KOPT-K1 (cell line): ENCODE measurements at regions not wholly inside any gene's neighbourhood (a gene's known extent, or its start where the extent isn't known, plus 50 kb on each side); places are given as distances from the start of the nearest gene placed in this dataset.

Source experiments
- H3K27ac ChIP-seq: fragments of 200-600 bp; sonication (generic); 2 replicates; pipeline ENCODE4 v1.5.1; 2016; ENCODE audit warnings: antibody characterized with exemption, mild to moderate bottlenecking, low read depth, low read length; ENCODE audit not compliant: poor library complexity, severe bottlenecking
- H3K36me3 ChIP-seq: fragments of 200-600 bp; sonication (generic); 2 replicates; pipeline ENCODE4 v1.5.1; 2017; ENCODE audit warnings: antibody characterized with exemption, mild to moderate bottlenecking, low read length, moderate library complexity; ENCODE audit not compliant: insufficient read depth
- H3K9me3 ChIP-seq: fragments of 200-600 bp; sonication (generic); 2 replicates; pipeline ENCODE4 v1.5.1; 2017; ENCODE audit warnings: antibody characterized with exemption, low read length, mild to moderate bottlenecking; ENCODE audit not compliant: insufficient read depth, poor library complexity, severe bottlenecking

DNA sequence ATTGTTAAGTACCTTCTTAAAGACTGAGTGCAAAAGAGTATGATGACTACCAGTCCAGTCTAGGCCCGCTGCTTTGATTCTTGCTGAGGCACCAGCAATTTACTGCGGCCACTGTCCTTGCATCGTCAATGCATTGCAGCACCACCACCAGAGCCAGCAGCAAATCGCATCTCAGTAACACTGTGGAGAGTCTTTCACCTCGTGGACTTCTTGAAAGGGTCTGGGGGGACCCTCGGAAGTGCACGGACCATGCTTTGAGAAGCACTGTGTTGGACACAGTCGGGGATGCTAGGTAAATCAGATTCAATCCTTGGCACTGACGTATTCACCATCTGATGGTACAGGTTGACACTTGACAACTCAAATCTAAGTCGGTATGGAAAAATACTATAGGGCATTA is 493.6 kb downstream of the RPS24 start:
- Histone ChIP-seq H3K27ac (no peak overlapping the region), H3K36me3 (no peaks in the 10 kb centered on the region)

DNA sequence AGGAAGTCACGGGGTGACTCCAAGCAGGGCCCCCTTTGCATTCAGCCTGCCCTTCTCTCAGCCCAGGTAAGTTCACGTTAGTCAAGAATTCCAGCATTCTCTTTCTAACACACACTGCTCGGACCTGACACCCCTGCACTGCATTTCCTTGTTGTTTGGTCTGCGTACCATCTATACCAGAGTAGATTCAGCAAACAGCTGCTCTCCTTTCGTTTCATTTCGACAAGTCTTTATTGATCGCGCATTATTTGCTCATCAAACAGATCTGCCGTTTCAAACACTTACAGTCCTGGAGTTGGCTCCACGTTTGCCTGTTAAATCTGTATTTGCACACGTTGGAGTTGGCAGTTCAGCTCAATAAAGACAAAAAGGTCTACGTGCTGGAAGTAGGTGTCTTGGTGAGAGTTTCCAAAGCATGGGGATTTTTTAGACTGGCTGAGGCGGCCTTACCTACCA is 495.1 kb downstream of the RPS24 start:
- no peak overlapping the region for H3K27ac ChIP-seq
- no peaks in the 10 kb centered on the region for H3K36me3 ChIP-seq
- H3K9me3 ChIP-seq = no peaks in the 10 kb centered on the region

More for the DNA sequence above, 493.6 kb downstream of the RPS24 start:
- H3K9me3 ChIP-seq = no peaks in the 10 kb centered on the region

DNA sequence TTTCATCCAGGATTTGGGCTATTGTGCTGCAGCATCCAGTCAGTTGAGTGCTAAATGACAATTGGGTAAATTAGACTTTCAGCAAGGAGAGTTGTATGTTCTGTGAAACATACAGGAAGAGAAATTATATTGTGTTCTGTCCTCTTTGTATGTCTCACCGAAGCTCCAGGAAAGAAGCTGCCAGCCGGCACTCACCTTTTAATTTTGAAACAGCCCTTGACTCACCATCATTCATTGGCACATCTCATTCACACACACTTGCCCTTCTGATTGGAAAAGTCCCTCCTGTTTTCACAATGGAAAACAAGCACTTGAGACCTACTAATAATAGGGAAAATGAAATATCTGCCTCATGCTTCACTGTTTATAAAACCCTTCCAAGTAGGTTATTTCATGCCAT is 495.6 kb downstream of the RPS24 start:
- H3K9me3 ChIP-seq = no peaks in the 10 kb centered on the region
- H3K36me3 ChIP-seq = no peaks in the 10 kb centered on the region
- H3K27ac ChIP-seq = no peak overlapping the region

DNA sequence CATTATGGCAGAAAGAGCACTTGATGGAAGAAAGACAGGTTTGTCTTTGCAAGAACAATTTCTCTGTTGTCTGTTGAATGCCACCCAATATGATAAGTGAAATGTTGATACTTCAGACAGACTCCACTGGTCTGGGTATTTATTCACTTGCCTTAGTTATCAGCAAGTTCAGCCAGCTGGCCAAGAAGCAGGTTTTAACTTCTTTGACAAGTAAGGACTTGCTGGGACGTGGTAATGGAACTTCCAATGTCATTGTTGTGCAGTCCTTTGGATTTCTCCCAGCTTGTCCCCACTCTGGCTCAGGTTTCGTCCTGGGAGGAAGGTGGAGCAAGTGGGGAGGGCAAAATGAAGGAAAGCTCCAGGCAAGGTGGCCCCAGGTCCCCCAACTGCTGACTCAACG is 497.4 kb downstream of the RPS24 start:
- H3K27ac ChIP-seq = no peak overlapping the region
- H3K9me3 ChIP-seq = no peaks in the 10 kb centered on the region
- no peaks in the 10 kb centered on the region for H3K36me3 ChIP-seq

DNA sequence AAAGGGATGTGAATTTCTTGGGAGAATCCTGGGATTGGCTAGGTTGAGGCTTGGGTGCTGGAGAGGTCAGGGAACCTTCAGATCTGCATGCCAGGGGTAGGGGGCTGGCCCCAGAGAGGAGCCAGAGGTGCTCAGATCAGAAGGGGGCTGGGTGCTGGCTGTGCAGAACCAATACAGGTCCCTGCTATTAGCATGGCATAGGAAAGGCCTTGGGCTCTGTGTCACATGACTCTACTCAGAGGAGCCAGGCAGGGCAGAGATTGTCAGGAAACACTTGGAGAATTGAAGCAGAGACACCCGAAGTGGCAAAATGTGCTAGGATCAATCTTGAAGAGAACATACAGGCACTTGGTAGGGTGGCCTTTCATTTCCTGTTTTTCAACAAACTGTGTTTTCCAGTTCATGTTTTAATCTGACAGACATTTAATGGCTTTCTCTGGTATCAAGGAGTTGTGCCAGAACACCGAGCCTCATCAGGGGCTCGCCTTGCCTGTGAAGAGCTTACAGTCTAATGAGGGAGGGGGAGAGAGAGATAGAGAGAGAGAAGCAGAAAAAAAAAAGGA is 498.9 kb downstream of the RPS24 start:
- H3K27ac ChIP-seq = no peak overlapping the region
- H3K36me3 ChIP-seq = no peaks in the 10 kb centered on the region
- H3K9me3 ChIP-seq = no peaks in the 10 kb centered on the region

DNA sequence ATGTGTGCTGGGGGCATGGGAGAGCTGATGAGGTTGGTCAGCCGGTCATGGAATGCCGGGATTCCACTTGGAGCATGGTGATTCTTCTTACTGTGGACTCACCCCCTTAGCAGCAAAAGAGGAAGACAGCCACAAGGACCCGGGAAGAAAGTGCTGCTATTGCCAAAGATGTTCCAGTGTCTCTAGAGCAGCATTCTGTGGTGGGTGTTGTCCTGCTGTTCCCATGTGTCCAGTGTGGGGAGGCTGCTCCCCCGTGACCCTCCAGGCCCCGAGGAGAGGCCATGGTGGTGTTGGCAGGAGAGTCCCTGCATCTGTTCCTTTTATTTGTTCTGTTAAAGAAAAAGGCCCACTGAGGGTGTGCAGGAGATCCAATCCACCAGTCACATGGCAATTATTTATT is 499.4 kb downstream of the RPS24 start:
- Histone ChIP-seq H3K27ac (no peak overlapping the region), H3K9me3 (no peaks in the 10 kb centered on the region), H3K36me3 (no peaks in the 10 kb centered on the region)

DNA sequence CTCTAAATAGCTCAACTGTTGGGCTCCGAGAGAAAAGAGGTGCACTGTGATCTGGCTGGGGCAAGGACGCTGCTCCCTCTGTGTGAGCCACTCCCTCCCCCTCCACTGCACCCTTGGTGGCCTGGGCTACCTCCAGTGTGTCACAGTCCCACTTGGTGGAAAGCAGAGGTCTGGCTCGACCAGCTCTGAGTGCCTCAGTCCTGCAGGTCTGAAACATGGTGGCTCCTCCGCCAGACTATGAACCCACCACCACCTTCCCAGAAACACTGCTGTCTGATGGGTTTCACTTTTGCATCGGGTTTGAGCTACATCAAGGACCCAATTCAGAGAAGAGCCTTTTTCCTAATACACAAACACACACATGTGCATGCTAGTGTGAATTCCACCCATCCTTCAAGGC is 500.1 kb downstream of the RPS24 start:
- no peaks in the 10 kb centered on the region for H3K36me3 ChIP-seq
- no peaks in the 10 kb centered on the region for H3K9me3 ChIP-seq
- no peak overlapping the region for H3K27ac ChIP-seq

DNA sequence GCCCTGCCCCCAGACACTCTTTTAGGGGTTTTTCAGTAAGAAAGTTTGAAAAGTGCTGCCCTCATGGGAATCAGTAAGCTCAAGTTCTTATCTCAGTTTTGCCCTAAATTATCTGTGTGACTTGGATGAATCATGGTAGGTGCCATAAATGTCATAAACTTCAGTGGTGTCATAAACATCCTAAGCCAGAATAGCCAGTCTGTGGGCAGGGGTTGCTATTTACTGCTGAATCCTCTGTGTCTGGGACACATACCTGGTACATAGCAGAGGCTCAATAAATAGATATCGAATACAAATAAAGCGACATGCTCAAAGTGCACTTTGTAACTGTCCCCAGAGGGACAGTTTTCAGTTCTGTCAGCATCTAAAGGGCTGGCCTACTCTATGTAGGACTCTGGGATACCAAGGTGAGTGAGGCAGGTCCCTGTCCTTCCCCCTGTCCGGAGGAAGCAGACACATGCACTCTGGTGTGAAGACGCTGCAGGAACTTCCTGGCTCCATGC is 502.1 kb downstream of the RPS24 start:
- no peaks in the 10 kb centered on the region for H3K36me3 ChIP-seq
- no peak overlapping the region for H3K27ac ChIP-seq

DNA sequence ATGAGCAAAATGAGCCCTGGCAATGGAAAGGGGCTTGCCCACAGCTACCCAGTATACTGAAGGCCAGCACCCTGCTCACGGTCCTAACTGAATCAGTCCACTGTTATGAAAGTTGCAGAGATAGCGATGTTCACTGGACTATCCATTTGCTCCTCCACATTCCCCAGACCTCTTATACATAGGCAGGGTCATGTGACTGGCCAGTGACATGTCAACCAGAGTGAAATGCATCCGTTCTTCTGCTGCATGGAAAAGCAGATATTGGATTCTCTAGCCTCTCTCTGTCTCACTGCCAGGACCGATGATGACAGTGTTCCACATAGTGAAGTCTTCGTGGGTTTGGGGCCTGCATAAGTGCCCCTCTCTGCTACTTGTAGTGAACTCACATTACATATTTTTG is 503.4 kb downstream of the RPS24 start:
- Histone ChIP-seq H3K36me3 (no peaks in the 10 kb centered on the region), H3K9me3 (no peaks in the 10 kb centered on the region), H3K27ac (no peak overlapping the region)

More for the DNA sequence above, 502.1 kb downstream of the RPS24 start:
- no peaks in the 10 kb centered on the region for H3K9me3 ChIP-seq

DNA sequence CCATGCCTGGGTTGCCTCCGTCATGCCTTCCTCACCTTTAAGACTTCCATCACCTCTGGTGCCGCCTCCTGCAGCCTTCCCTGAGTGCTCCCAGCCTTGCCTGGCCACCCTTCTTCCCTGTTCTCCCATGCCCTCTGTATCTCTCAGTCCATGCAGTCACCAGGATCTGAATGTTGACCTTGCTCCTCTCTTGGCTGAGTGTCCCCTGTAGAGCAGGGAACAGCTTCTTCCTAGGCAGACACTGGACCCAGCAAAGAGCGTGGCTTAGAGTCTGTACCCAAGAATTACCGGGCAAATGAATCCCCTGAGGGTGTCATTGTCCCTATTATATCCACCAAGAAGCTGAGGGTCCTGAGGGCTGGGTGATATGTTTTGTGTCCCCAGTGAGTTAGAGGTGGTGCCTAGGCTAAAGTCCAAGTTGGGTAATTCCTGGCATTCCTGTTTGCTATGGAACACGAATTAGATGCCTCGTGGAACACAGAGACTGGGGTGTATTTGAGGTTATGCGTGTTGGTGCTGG is 505.6 kb downstream of the RPS24 start:
- Histone ChIP-seq H3K36me3 (no peaks in the 10 kb centered on the region), H3K9me3 (no peaks in the 10 kb centered on the region), H3K27ac (no peak overlapping the region)

DNA sequence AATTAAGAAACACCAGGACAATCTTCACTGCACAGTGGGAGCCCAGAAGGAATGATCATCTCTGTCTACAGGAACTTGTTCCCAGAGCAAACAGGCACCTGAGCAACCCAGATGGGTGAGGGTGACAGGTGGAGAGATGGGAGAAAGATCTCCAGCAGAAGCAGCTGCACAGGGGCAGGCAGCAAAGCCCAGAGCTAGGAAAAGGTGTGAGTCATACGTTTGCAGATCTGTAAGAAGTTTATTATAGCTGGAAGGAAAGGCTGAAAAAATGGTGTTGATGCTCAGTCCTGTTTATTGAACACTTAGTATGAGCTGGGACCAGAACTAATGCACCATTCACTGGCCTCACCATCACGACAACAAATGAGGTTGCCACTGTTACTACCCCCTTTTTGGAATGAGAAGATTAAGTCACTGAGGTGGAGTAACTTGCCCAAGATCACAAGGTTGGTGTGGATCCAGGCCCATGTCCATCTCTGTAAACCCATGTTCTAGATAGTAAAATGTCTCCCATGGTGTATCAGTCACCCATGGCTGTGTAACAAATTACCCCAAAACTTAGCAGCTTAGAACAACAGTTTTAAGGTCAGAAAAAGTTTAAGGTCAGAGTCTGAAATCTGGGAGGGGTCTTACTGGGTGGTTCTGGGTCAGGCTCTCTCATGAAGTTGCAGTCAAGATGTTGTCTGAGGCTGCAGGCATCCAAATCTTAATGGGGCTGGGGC is 506.9 kb downstream of the RPS24 start:
- Histone ChIP-seq H3K9me3 (peaks cover 2% of the 10 kb centered on the region), H3K36me3 (no peaks in the 10 kb centered on the region), H3K27ac (no peak overlapping the region)

DNA sequence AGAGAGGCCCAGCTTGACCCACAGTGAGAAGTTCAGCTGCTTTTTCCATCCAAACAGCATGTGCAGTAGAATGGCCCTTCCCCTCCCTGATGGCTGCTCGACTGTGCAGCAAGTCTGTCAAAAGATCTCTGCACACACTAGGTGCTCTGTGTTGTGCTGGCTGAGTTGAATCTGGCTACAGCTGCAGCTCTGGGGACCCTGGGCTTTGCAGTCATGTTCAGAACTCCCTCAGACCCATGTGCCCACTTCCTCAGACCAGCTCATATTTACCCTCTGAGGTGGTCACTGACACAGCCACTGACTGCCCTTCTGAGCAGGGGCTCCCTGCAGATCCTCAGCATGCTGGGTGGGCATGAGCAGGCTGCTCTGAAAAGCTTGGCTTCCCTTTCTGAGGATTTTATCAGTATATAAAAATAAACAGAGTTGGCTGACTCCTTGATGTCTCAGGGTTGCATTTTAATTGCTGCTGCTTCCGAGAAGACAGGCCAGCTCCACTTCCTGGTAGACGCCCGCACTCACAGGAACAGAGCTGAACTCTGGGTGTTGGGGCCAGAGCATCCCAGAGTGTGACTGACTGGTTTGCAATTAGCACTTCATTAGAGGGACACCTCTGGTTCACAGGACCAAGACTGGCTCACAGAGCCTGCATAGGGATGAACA is 507.9 kb downstream of the RPS24 start:
- peaks cover 4% of the 10 kb centered on the region for H3K9me3 ChIP-seq
- H3K36me3 ChIP-seq = no peaks in the 10 kb centered on the region
- no peak overlapping the region for H3K27ac ChIP-seq

DNA sequence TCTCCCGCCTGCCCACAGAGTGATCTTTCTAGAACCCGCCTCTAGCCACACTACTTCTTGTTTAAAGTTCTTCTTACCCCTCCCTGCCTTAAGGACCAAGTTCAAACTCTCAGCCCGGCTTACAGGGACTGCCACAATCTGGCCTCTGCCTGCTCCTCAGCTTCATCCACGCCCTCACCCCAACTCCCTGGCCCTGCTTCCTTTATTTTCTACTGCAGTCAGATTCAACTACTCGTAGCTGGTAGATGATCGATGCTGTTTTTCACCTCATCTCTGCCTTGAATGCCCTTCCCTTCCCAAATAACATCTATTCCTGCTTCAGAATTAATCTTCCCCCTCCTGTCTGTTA is 508.5 kb downstream of the RPS24 start:
- no peaks in the 10 kb centered on the region for H3K36me3 ChIP-seq
- no peak overlapping the region for H3K27ac ChIP-seq
- H3K9me3 ChIP-seq = peaks cover 4% of the 10 kb centered on the region

DNA sequence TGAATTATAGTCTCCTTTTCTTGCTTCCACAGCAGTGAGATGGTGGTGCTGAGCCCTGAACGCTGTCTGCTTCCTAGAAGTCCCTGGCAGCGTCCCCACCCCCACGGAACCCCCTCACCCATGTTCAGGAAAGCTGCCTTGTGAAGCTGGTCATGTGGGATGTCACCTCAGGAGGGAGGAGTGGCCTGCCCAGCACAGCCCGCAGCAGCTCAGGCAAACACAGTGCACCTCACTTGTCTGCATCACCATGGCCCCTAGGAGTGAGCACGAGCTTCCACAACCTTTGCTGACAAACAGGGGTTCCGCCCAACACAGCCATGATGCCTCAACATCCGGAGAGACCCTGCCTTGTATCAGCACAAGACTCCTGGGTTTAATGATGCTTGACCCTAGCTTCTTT is 508.9 kb downstream of the RPS24 start:
- Histone ChIP-seq H3K9me3 (peaks cover 4% of the 10 kb centered on the region), H3K27ac (no peak overlapping the region)

DNA sequence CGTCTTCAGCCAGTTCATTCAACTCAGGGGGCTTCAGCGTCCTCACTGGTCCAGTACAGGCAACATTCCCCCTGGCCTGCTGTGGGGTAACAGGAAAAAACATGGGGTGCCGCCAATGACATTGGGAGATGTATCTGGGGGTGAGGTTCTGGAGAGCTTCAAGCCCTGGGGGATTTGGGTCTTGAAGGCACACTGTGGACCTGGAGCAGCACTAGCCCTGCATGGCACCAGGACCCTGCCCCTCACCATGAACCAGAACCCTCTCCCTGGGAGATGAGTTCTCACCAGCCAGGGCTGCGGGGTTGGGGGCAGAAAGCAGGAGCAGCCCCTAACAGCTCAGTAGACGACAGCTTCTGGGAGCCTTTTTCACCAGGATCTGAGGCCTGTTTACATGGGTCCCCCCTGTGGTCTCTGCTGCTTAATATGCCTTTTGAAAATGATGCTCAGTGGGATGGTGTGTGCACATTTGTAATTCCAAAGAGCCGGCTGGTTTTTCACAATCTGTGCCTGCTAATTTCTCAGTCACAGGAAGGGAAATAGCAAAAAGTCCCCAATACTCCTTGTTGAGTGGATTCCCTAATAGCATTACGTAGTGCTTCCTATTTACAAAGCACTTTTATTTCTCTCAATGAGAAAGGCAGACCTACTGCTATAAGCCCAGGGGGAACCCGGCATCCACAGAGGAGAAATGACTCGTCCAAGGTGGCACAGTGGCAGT is 509.5 kb downstream of the RPS24 start:
- no peak overlapping the region for H3K27ac ChIP-seq
- peaks cover 4% of the 10 kb centered on the region for H3K9me3 ChIP-seq
- H3K36me3 ChIP-seq = no peaks in the 10 kb centered on the region

More for the DNA sequence above, 508.9 kb downstream of the RPS24 start:
- no peaks in the 10 kb centered on the region for H3K36me3 ChIP-seq
